Mesendoderm (in vitro differentiated cells): ENCODE measurements at regions not wholly inside any gene's neighbourhood (a gene's known extent, or its start where the extent isn't known, plus 50 kb on each side); places are given as distances from the start of the nearest gene placed in this dataset.
A peak's percentile ranks its signal among the peaks of the same experiment; 100 is the strongest.

Experiments used
- DNase-seq: peaks from one replicate; pipeline ENCODE4 v3.0.0; 2013
- H2AK5ac ChIP-seq: 2 replicates; pipeline ENCODE4 v1.6.1; 2013; ENCODE audit warnings: low read length, inconsistent platforms
- H2BK120ac ChIP-seq: 2 replicates; pipeline ENCODE4 v1.6.1; 2013; ENCODE audit warnings: low read depth, mild to moderate bottlenecking, low read length, moderate library complexity, mixed read lengths
- H2BK15ac ChIP-seq: replicated peaks from 2 replicates; pipeline ENCODE4 v1.6.1; 2013; ENCODE audit warnings: low read depth, mild to moderate bottlenecking, moderate library complexity
- H2BK5ac ChIP-seq: 2 replicates; pipeline ENCODE4 v1.6.1; 2013; ENCODE audit warnings: low read length, inconsistent platforms
- H3K18ac ChIP-seq: 2 replicates; pipeline ENCODE4 v1.6.1; 2013; ENCODE audit warnings: mild to moderate bottlenecking, low read length, mixed read lengths
- H3K23ac ChIP-seq: one replicate; pipeline ENCODE4 v1.6.1; 2013; ENCODE audit warnings: low read length
- H3K27ac ChIP-seq: 2 replicates; pipeline ENCODE4 v1.5.1; 2013; ENCODE audit warnings: low read depth, mild to moderate bottlenecking, inconsistent platforms, low read length, moderate library complexity
- H3K27me3 ChIP-seq: 2 replicates; pipeline ENCODE4 v1.6.1; 2013; ENCODE audit warnings: low read length, control low read depth, mild to moderate bottlenecking, inconsistent platforms; ENCODE audit not compliant: insufficient read depth, poor library complexity
- H3K36me3 ChIP-seq: 2 replicates; pipeline ENCODE4 v1.6.1; 2013; ENCODE audit warnings: low read length, inconsistent platforms; ENCODE audit not compliant: control insufficient read depth, insufficient read depth
- H3K4ac ChIP-seq: one replicate; pipeline ENCODE4 v1.6.1; 2013; ENCODE audit warnings: low read depth, mild to moderate bottlenecking, low read length, moderate library complexity
- H3K4me1 ChIP-seq: 2 replicates; pipeline ENCODE4 v1.6.1; 2013; ENCODE audit warnings: low read depth, low read length, inconsistent platforms; ENCODE audit not compliant: control insufficient read depth
- H3K4me2 ChIP-seq: 2 replicates; pipeline ENCODE4 v1.6.1; 2013; ENCODE audit warnings: low read length
- H3K4me3 ChIP-seq: 2 replicates; pipeline ENCODE4 v1.5.1; 2013; ENCODE audit warnings: mild to moderate bottlenecking, low read length
- H3K56ac ChIP-seq: one replicate; pipeline ENCODE4 v1.6.1; 2013; ENCODE audit warnings: low read length
- H3K79me1 ChIP-seq: 2 replicates; pipeline ENCODE4 v1.6.1; 2013; ENCODE audit warnings: low read length, inconsistent platforms
- H3K79me2 ChIP-seq: 2 replicates; pipeline ENCODE4 v1.6.1; 2013; ENCODE audit warnings: mild to moderate bottlenecking, low read length; ENCODE audit not compliant: control insufficient read depth, insufficient read depth
- H3K9ac ChIP-seq: 2 replicates; pipeline ENCODE4 v1.6.1; 2013; ENCODE audit warnings: low read length, inconsistent platforms
- H4K5ac ChIP-seq: one replicate; pipeline ENCODE4 v1.6.1; 2013; ENCODE audit warnings: low read length
- H4K8ac ChIP-seq: one replicate; pipeline ENCODE4 v1.6.1; 2013; ENCODE audit warnings: low read depth, mild to moderate bottlenecking, control low read depth, low read length, moderate library complexity
- WGBS: extraction: QIAGEN DNeasy Blood & Tissue Kit; methylation state at CpG from one replicate; pipeline ENCODE4 v1.1.7; 2013; ENCODE audit warnings: low lambda C conversion rate, missing lambda C conversion rate; ENCODE audit not compliant: insufficient coverage; ENCODE audit errors: extremely low coverage; 5-methylcytosine and 5-hydroxymethylcytosine counted together

DNA sequence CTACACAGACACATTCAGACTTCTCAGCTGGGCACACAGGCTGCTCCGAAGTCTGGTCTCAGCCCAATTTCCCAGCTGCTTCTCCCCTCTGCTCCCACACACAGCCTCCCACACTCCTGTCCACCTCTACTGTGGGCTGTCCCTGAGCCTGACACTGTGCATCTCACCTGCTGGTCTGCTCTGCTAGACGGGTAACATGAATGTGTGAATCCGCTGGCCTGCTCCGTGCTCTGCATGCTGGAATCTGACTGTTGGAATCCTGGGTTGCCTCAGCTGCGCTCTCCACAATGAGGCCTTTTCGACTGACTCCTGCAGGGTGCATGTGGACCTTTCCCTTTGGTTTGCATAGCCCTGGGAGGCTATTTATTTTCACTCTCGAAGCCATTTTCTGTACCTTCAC lies 489.5 kb upstream of the B3GAT1 start:
- H3K4ac ChIP-seq, result no peak overlapping the region
- H3K9ac ChIP-seq, result no peak overlapping the region
- no peak overlapping the region for H4K5ac ChIP-seq
- no peak overlapping the region for H3K4me3 ChIP-seq
- no peak overlapping the region for H2BK15ac ChIP-seq
- H3K36me3 ChIP-seq, result no peaks in the 10 kb centered on the region
- no peaks in the 10 kb centered on the region for H3K27me3 ChIP-seq
- H2BK5ac ChIP-seq, result no peak overlapping the region
- DNase-seq, result peak; percentile 11
- H3K18ac ChIP-seq, result no peak overlapping the region
- peak overlapping the region; percentile 57 for H3K23ac ChIP-seq
- no peak overlapping the region for H2BK120ac ChIP-seq
- no CpG with 5 or more reads among the region's 7 CpGs for WGBS
- no peaks in the 10 kb centered on the region for H3K79me2 ChIP-seq
- H3K56ac ChIP-seq, result no peak overlapping the region
- H3K27ac ChIP-seq, result no peak overlapping the region
- H2AK5ac ChIP-seq, result no peak overlapping the region
- H3K4me2 ChIP-seq, result no peak overlapping the region
- no peak overlapping the region for H4K8ac ChIP-seq
- H3K79me1 ChIP-seq, result no peaks in the 10 kb centered on the region
- no peaks in the 10 kb centered on the region for H3K4me1 ChIP-seq

DNA sequence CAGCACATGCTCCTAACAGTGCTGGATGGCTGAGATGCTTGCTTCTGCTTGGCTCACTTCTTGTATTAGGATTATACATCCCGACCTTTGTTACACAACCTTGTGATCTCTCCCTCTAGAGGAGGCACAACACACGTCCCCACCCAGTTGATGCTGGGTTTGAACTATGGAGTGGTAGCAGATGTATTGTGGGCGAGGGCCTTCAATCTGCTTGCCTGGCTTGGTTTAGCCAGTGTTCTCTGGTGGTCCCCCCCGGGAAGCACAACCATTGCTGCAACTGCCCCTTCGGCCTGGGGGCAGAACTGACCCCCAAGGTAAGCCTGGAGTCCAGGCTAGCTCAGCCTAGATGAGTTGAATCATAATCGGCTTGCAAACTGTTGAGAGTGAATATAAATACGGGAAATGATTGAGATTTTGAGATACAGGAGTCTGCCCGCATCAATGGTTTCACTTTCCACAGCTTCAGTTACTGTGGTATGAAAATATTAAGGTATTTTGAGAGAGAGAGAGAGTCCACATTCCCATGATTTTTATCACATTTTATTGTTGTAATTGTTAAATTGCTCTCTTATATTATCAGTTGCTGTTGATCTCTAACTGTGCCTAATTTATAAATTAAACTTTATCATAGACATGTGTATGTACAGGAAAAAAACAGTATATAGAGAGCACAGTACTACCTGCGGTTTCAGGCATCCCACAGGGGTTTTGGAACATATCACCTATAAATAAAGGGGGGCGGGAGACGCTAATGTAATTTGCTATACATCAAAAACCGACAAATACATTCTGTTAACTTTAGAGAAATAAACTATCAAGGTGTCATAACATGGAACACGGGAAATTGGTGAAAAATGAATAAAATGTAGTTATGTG lies 482.0 kb upstream of the B3GAT1 start:
- Histone ChIP-seq H3K18ac (no peak overlapping the region), H3K56ac (no peak overlapping the region), H3K4me3 (no peak overlapping the region), H3K23ac (no peak overlapping the region), H3K79me1 (no peaks in the 10 kb centered on the region), H4K8ac (no peak overlapping the region), H3K4me2 (no peak overlapping the region), H4K5ac (no peak overlapping the region), H3K36me3 (no peaks in the 10 kb centered on the region), H2BK120ac (no peak overlapping the region), H3K27ac (no peak overlapping the region), H2BK15ac (no peak overlapping the region), H3K4me1 (no peaks in the 10 kb centered on the region), H2BK5ac (no peak overlapping the region), H3K9ac (no peak overlapping the region), H3K79me2 (no peaks in the 10 kb centered on the region), H3K4ac (no peak overlapping the region), H2AK5ac (no peak overlapping the region), H3K27me3 (no peaks in the 10 kb centered on the region)
- no CpG with 5 or more reads among the region's 13 CpGs for WGBS
- DNase-seq, result no peak

DNA sequence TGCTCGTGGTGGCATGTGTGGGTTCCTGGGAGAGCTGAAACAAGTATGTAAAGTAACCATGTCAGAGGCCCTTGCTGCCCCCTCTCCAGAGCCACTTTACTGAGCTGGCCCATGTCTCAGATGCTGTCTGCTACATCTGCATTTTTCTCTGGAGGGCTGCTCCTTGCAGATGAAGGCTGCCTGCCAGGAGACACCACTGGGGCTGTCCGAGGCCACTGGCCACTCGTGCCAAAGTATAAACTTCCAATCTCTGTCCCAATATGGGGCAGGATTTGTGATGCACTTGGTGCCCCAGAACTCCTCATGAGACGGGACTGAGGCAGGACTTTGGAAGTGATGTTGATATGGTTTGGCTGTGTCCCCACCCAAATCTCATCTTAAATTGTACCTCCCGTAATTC lies 478.4 kb upstream of the B3GAT1 start:
- no peak overlapping the region for H3K9ac ChIP-seq
- DNase-seq, result no peak
- no peaks in the 10 kb centered on the region for H3K79me2 ChIP-seq
- no peak overlapping the region for H3K23ac ChIP-seq
- no peak overlapping the region for H2BK15ac ChIP-seq
- no peak overlapping the region for H2AK5ac ChIP-seq
- no peak overlapping the region for H4K8ac ChIP-seq
- no peak overlapping the region for H4K5ac ChIP-seq
- no peak overlapping the region for H3K18ac ChIP-seq
- no peaks in the 10 kb centered on the region for H3K79me1 ChIP-seq
- H3K4me3 ChIP-seq, result no peak overlapping the region
- no peak overlapping the region for H3K56ac ChIP-seq
- H2BK120ac ChIP-seq, result no peak overlapping the region
- no peaks in the 10 kb centered on the region for H3K27me3 ChIP-seq
- no peaks in the 10 kb centered on the region for H3K4me1 ChIP-seq
- H3K36me3 ChIP-seq, result no peaks in the 10 kb centered on the region
- H3K4me2 ChIP-seq, result no peak overlapping the region
- H3K4ac ChIP-seq, result no peak overlapping the region
- H2BK5ac ChIP-seq, result no peak overlapping the region
- WGBS, result no CpG with 5 or more reads among the region's 5 CpGs
- H3K27ac ChIP-seq, result no peak overlapping the region

DNA sequence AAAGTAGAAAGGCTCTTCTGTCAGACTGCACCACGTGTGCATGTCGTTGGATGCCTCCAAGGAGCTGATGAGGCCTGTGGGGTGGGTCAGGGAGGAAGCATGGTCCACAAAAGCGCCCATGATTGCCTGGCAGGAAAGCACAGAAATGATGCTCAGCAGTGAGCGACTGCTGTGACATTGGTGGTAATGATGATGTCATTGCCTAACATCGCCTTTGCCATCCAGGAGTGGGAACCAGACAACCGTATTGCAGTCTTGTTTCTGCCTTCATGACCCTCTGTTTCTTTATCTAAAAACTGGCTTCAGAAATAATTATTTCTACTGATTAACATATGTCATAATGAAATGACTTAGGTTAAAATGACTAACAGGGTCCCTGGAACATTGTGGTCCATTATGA lies 477.8 kb upstream of the B3GAT1 start:
- H3K18ac ChIP-seq, result no peak overlapping the region
- H3K79me1 ChIP-seq, result no peaks in the 10 kb centered on the region
- H3K36me3 ChIP-seq, result no peaks in the 10 kb centered on the region
- H3K4me2 ChIP-seq, result no peak overlapping the region
- no peak overlapping the region for H3K23ac ChIP-seq
- H3K9ac ChIP-seq, result no peak overlapping the region
- DNase-seq, result no peak
- H2BK120ac ChIP-seq, result no peak overlapping the region
- H2BK5ac ChIP-seq, result no peak overlapping the region
- H3K56ac ChIP-seq, result no peak overlapping the region
- WGBS, result no CpG with 5 or more reads among the region's 6 CpGs
- H3K4ac ChIP-seq, result no peak overlapping the region
- no peak overlapping the region for H4K5ac ChIP-seq
- no peaks in the 10 kb centered on the region for H3K27me3 ChIP-seq
- H3K4me1 ChIP-seq, result no peaks in the 10 kb centered on the region
- no peak overlapping the region for H2AK5ac ChIP-seq
- no peak overlapping the region for H3K4me3 ChIP-seq
- no peaks in the 10 kb centered on the region for H3K79me2 ChIP-seq
- H4K8ac ChIP-seq, result no peak overlapping the region
- no peak overlapping the region for H3K27ac ChIP-seq
- no peak overlapping the region for H2BK15ac ChIP-seq

DNA sequence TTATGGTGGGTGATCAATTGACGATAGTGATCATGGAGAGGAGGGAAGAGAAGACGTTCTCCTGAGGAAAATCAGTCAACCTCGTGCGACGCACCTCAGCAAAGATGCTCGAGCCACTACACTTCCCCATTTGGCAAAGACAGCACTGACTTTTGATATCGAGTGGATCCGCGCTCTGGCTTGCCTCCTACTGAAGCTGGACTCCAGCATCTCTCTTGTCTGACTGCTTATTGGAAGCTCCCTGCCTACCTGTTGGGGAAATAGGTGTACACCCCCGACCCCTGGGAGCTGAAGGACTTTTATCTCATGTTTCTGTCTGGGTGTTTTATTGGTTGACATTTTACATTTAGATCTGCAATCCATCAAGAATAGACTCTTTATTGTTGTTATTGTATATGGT lies 476.8 kb upstream of the B3GAT1 start:
- Histone ChIP-seq H3K27ac (no peak overlapping the region), H3K4me3 (no peak overlapping the region), H3K36me3 (no peaks in the 10 kb centered on the region), H4K5ac (no peak overlapping the region), H2BK15ac (no peak overlapping the region), H3K9ac (no peak overlapping the region), H3K79me1 (no peaks in the 10 kb centered on the region), H2AK5ac (no peak overlapping the region), H3K56ac (no peak overlapping the region), H3K27me3 (no peaks in the 10 kb centered on the region), H2BK120ac (no peak overlapping the region), H4K8ac (no peak overlapping the region), H3K4me1 (no peaks in the 10 kb centered on the region), H3K4me2 (no peak overlapping the region), H3K79me2 (no peaks in the 10 kb centered on the region), H3K23ac (no peak overlapping the region), H3K18ac (no peak overlapping the region), H3K4ac (no peak overlapping the region), H2BK5ac (no peak overlapping the region)
- no peak for DNase-seq
- no CpG with 5 or more reads among the region's 10 CpGs for WGBS

DNA sequence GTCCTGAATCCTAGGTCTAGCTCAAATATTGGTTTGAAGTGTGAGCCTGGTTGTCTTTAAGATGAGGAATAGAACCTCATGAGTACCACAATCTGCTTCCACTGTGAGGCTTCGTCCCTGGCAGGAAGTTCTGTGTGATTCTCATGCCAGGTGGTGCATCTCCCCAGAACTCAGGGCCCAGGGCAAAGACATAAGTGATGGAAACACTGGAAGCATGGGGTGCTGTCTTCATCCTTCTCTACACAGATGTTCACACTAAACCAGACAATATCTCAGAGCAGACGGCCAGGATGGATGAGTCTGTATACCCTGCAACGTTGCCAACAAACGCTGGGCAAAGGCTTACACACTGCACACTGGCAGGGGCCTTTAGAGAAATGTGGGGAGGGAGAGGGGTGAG lies 475.9 kb upstream of the B3GAT1 start:
- Histone ChIP-seq H3K36me3 (no peaks in the 10 kb centered on the region), H3K4me2 (no peak overlapping the region), H3K23ac (no peak overlapping the region), H2AK5ac (no peak overlapping the region), H3K56ac (no peak overlapping the region), H3K79me2 (no peaks in the 10 kb centered on the region), H3K4ac (no peak overlapping the region), H3K4me3 (no peak overlapping the region), H4K5ac (no peak overlapping the region), H3K9ac (no peak overlapping the region), H2BK120ac (no peak overlapping the region), H3K18ac (no peak overlapping the region), H3K4me1 (no peaks in the 10 kb centered on the region), H3K27ac (no peak overlapping the region), H3K27me3 (no peaks in the 10 kb centered on the region), H2BK15ac (no peak overlapping the region), H4K8ac (no peak overlapping the region), H2BK5ac (no peak overlapping the region), H3K79me1 (no peaks in the 10 kb centered on the region)
- WGBS, result no CpG with 5 or more reads among the region's 4 CpGs
- DNase-seq, result no peak
